ENCODE measurements at regions not wholly inside any gene's neighbourhood (a gene's known extent, or its start where the extent isn't known, plus 50 kb on each side); places are given as distances from the start of the nearest gene placed in this dataset.

GRCh38 chr10:110403593-110403992 lies 94.1 kb upstream of the DUSP5 start:
- H3K4me3 ChIP-seq (ENCODE audit: low read depth, low read length) = no peak overlapping the region
- no peak for DNase-seq (ENCODE audit: low read depth)
- no peak for TF ChIP-seq CTCF (IDR thresholded peaks at IDR 0.05; ENCODE audit: low read depth, low read length, missing control alignments)

GRCh38 chr10:110404413-110404812 lies 93.3 kb upstream of the DUSP5 start:
- TF ChIP-seq CTCF (IDR thresholded peaks at IDR 0.05; ENCODE audit: low read depth, low read length, missing control alignments) = no peak
- no peak for DNase-seq (ENCODE audit: low read depth)

GRCh38 chr10:110404825-110405224 lies 92.9 kb upstream of the DUSP5 start:
- no peak for TF ChIP-seq CTCF (IDR thresholded peaks at IDR 0.05; ENCODE audit: low read depth, low read length, missing control alignments)
- no peak overlapping the region for H3K4me3 ChIP-seq (ENCODE audit: low read depth, low read length)
- DNase-seq (ENCODE audit: low read depth) = no peak

More at GRCh38 chr10:110404413-110404812, 93.3 kb upstream of the DUSP5 start:
- H3K4me3 ChIP-seq (ENCODE audit: low read depth, low read length) = no peak overlapping the region

- H3K4me3 ChIP-seq (ENCODE audit: low read depth, low read length) = no peak overlapping the region
- no peak for DNase-seq (ENCODE audit: low read depth)
- no peak for TF ChIP-seq CTCF (IDR thresholded peaks at IDR 0.05; ENCODE audit: low read depth, low read length, missing control alignments)
These were observed 92.3 kb upstream of the DUSP5 start for GRCh38 chr10:110405380-110405779.

- no peak for DNase-seq (ENCODE audit: low read depth)
- no peak for TF ChIP-seq CTCF (IDR thresholded peaks at IDR 0.05; ENCODE audit: low read depth, low read length, missing control alignments)
- no peak overlapping the region for H3K4me3 ChIP-seq (ENCODE audit: low read depth, low read length)
These were observed 90.2 kb upstream of the DUSP5 start for GRCh38 chr10:110407301-110408170.

- TF ChIP-seq CTCF (IDR thresholded peaks at IDR 0.05; ENCODE audit: low read depth, low read length, missing control alignments) = no peak
- DNase-seq (ENCODE audit: low read depth) = no peak
- no peak overlapping the region for H3K4me3 ChIP-seq (ENCODE audit: low read depth, low read length)
These were observed 89.4 kb upstream of the DUSP5 start for GRCh38 chr10:110408203-110408871.
